Small intestine (tissue), 7 donors: ENCODE measurements at regions not wholly inside any gene's neighbourhood (a gene's known extent, or its start where the extent isn't known, plus 50 kb on each side); places are given as distances from the start of the nearest gene placed in this dataset.

Source experiments
- DNase-seq, 2 donors: peaks; one replicate each; pipeline versions ENCODE4 v3.0.0 to v3.0.0-alpha.2; 2013
- FAIRE-seq: peaks from 2 replicates; lab custom pipeline; 2012; peaks lifted over from hg19 to GRCh38; lab: Jason Lieb, UNC
- H3K27ac ChIP-seq, 3 donors: one replicate each; pipeline ENCODE4 v1.5.1; 2013; ENCODE audit warnings: low read length in 2 of 3, mild to moderate bottlenecking in 2 of 3, control low read depth in 1 of 3, inconsistent platforms in 1 of 3, low read depth in 1 of 3, moderate library complexity in 1 of 3
- H3K27me3 ChIP-seq, 3 donors: one replicate each; pipeline ENCODE4 v1.6.1; 2013; ENCODE audit warnings: low read length in 3 of 3, inconsistent platforms in 1 of 3; ENCODE audit not compliant: control insufficient read depth in 3 of 3, insufficient read depth in 3 of 3
- H3K36me3 ChIP-seq, 3 donors: one replicate each; pipeline ENCODE4 v1.6.1; 2013; ENCODE audit warnings: low read length in 3 of 3, inconsistent platforms in 1 of 3, low read depth in 1 of 3, mild to moderate bottlenecking in 1 of 3, moderate library complexity in 1 of 3; ENCODE audit not compliant: control insufficient read depth in 3 of 3, insufficient read depth in 2 of 3
- H3K4me1 ChIP-seq, 3 donors: one replicate each; pipeline ENCODE4 v1.6.1; 2013; ENCODE audit warnings: low read length in 2 of 3, inconsistent platforms in 1 of 3, low read depth in 1 of 3, mild to moderate bottlenecking in 1 of 3, moderate library complexity in 1 of 3; ENCODE audit not compliant: control insufficient read depth in 3 of 3, insufficient read depth in 2 of 3
- H3K4me3 ChIP-seq, 3 donors: one replicate each; pipeline ENCODE4 v1.5.1; 2013; ENCODE audit warnings: low read length in 3 of 3, control low read depth in 1 of 3, inconsistent platforms in 1 of 3, low read depth in 1 of 3, mild to moderate bottlenecking in 1 of 3, moderate library complexity in 1 of 3
- H3K9me3 ChIP-seq, 2 donors: one replicate each; pipeline ENCODE4 v1.6.1; 2013; ENCODE audit warnings: low read depth in 1 of 2, low read length in 1 of 2; ENCODE audit not compliant: control insufficient read depth in 2 of 2, insufficient read depth in 1 of 2
- WGBS, 3 donors: extraction: QIAGEN DNeasy Blood & Tissue Kit; methylation state at CpG; one replicate each; pipeline ENCODE4 v1.1.7; 2013; 5-methylcytosine and 5-hydroxymethylcytosine counted together
- donor health status: healthy with polysubstance abuse.
- donor health status: control.
- donor health status: control.
- donor health status: Bipolar disorder and iron deficiency.
- donor health status: healthy.

GRCh38 chr11:44371706-44372105 lies 61.8 kb upstream of the ALX4 start:
- 96 to 99% (median 96%) methylated on average over 4 of the region's 4 CpGs for WGBS, 3 donors
- Histone ChIP-seq H3K4me1 (no peaks in the 10 kb centered on the region), H3K9me3 (peaks cover 0 to 2% of the 10 kb centered on the region in 2 donors), H3K27me3 (peaks cover 0 to 6% (median 0%) of the 10 kb centered on the region in 3 donors), H3K36me3 (no peaks in the 10 kb centered on the region), H3K27ac (no peak overlapping the region), H3K4me3 (no peak overlapping the region)
- no peak for DNase-seq
- no peak for FAIRE-seq

DNA sequence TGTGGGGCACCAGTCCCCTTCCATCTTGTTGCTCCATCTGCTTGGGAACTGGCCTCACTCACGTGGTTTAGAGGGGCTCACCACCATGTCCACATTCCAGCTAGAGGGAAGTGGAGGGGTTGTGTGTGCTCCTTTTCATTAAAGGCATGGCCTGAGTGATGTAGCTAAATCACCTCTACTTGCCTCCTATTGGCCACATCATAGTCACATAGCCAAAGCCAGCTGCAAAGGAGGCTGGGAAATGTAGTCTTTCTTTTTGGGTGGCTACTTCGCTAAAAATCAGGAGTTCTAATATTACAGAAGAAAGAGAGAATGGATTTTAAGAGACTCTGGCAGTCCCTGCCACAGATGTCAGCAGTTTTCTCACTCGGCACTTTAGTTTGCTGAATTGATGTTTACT lies 63.0 kb upstream of the ALX4 start:
- Histone ChIP-seq H3K27ac (no peak overlapping the region), H3K9me3 (peaks cover 0 to 8% of the 10 kb centered on the region in 2 donors), H3K4me3 (no peak overlapping the region), H3K36me3 (no peaks in the 10 kb centered on the region), H3K27me3 (peaks cover 0 to 7% (median 0%) of the 10 kb centered on the region in 3 donors), H3K4me1 (no peaks in the 10 kb centered on the region)
- FAIRE-seq: no peak
- no peak for DNase-seq
- 57 to 68% (median 58%) methylated on average over 3 of the region's 3 CpGs for WGBS, 3 donors

- H3K36me3 ChIP-seq: no peaks in the 10 kb centered on the region
- H3K4me3 ChIP-seq: no peak overlapping the region
- H3K9me3 ChIP-seq: peaks cover 0 to 8% of the 10 kb centered on the region in 2 donors
- no peak for FAIRE-seq
- H3K27ac ChIP-seq: no peak overlapping the region
- peaks cover 0 to 7% (median 0%) of the 10 kb centered on the region in 3 donors for H3K27me3 ChIP-seq
- H3K4me1 ChIP-seq: no peaks in the 10 kb centered on the region
- DNase-seq: no peak
Observed at GRCh38 chr11:44374001-44374400, 64.1 kb upstream of the ALX4 start.

GRCh38 chr11:44376423-44376822 lies 66.5 kb upstream of the ALX4 start:
- 78 to 83% (median 78%) methylated on average over 4 of the region's 4 CpGs for WGBS, 3 donors
- H3K4me3 ChIP-seq: no peak overlapping the region
- DNase-seq (no peak), FAIRE-seq (no peak)
- peaks cover 0 to 8% of the 10 kb centered on the region in 2 donors for H3K9me3 ChIP-seq
- no peaks in the 10 kb centered on the region for H3K36me3 ChIP-seq
- peaks cover 0 to 3% (median 0%) of the 10 kb centered on the region in 3 donors for H3K27me3 ChIP-seq
- no peak overlapping the region for H3K27ac ChIP-seq
- H3K4me1 ChIP-seq: no peaks in the 10 kb centered on the region

DNA sequence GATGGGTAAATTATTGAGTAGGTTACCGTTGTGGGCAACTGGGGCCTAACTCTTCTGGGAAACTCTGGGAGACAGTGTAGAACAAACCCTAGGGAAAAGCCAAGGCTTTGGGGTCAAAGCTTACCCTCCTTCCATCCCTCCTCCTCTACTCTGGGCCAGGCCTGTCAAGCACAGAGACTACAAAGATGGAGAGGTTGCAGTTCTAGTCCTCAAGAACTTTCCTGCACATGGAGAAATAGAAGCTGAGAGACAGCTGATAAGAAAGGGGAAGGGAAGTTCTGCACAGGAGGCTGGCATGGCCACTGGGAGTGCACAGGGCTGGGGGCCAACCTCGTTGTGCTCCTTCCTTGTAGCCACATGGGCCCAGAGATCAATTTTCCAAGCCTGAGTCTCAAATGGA lies 67.2 kb upstream of the ALX4 start:
- 47 to 68% (median 57%) methylated on average over 2 of the region's 2 CpGs for WGBS, 3 donors
- DNase-seq (no peak), FAIRE-seq (no peak)
- peaks cover 0 to 8% of the 10 kb centered on the region in 2 donors for H3K9me3 ChIP-seq
- H3K27ac ChIP-seq: no peak overlapping the region
- H3K27me3 ChIP-seq: peaks cover 0 to 3% (median 0%) of the 10 kb centered on the region in 3 donors
- H3K36me3 ChIP-seq: no peaks in the 10 kb centered on the region
- H3K4me3 ChIP-seq: no peak overlapping the region
- no peaks in the 10 kb centered on the region for H3K4me1 ChIP-seq

- Histone ChIP-seq H3K4me3 (no peak overlapping the region), H3K27ac (no peak overlapping the region), H3K9me3 (peaks cover 0 to 8% of the 10 kb centered on the region in 2 donors), H3K27me3 (peaks cover 0 to 3% (median 0%) of the 10 kb centered on the region in 3 donors), H3K36me3 (no peaks in the 10 kb centered on the region), H3K4me1 (no peaks in the 10 kb centered on the region)
- DNase-seq: no peak
- 86 to 88% (median 86%) methylated on average over 4 of the region's 4 CpGs for WGBS, 3 donors
- no peak for FAIRE-seq
Observed at GRCh38 chr11:44377914-44378321, 68.0 kb upstream of the ALX4 start.

DNA sequence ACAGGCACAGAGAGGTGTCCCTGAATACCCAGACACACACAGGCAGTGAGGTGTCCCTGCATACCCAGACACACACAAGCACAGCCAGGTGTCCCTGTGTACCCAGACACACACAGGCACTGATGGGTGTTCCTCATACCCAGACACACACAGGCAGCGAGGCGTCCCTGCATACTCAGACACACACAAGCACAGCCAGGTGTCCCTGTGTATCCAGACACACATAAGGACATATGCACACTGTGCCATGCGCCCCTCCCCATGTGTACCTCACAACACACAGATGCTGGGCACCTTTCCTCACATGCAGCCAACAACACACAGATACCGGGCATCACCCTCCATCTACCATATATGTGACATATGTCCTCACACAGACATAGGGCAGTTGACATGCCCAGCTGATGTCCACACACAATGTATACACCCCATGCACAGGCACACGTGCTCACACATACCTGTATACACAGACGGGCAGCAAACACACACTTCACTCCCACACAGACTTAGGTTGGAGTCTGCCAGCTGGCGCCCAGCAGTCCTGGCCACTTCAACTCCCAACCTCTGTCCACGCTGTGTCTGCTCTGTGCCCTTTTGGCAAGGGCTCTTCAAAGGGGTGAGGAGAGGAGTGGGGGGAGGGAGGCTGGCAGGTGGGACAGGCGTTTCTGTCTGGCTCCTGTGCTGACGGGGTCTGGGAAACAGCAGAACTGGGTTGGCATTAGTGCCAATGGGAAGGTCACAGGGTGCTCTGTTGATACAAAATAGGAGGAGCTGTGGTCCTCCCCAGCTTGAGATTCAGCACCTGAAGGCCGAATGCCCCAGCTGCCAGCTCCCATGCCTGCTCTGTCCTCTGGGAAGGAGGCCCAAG lies 69.4 kb upstream of the ALX4 start:
- Histone ChIP-seq H3K36me3 (no peaks in the 10 kb centered on the region), H3K4me3 (no peak overlapping the region), H3K4me1 (no peaks in the 10 kb centered on the region), H3K9me3 (peaks cover 0 to 7% of the 10 kb centered on the region in 2 donors), H3K27ac (no peak overlapping the region), H3K27me3 (peaks cover 0 to 3% (median 0%) of the 10 kb centered on the region in 3 donors)
- WGBS, 3 donors: 68 to 78% (median 68%) methylated on average over 11 of the region's 11 CpGs
- FAIRE-seq (no peak), DNase-seq (no peak)

DNA sequence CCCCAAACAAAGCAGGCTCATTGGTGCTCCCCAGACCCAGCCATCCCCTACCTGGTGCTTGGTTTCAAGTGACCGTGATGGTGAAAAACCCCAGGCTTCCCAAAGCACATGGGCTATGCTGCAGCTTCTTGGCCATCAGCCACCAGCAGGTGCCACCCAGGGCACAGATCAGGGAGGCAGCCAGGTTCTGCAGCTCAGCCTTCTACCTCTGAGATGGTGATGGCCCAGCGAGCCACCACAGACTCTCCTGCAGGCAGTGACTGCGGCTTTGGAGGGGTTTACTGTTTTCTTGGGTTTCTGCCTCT lies 70.0 kb upstream of the ALX4 start:
- H3K36me3 ChIP-seq: no peaks in the 10 kb centered on the region
- no peak for FAIRE-seq
- H3K4me3 ChIP-seq: no peak overlapping the region
- no peaks in the 10 kb centered on the region for H3K4me1 ChIP-seq
- H3K27me3 ChIP-seq: peaks cover 0 to 3% (median 0%) of the 10 kb centered on the region in 3 donors
- DNase-seq: no peak
- no peak overlapping the region for H3K27ac ChIP-seq
- 40 to 82% (median 66%) methylated on average over 3 of the region's 3 CpGs for WGBS, 3 donors
- peaks cover 0 to 7% of the 10 kb centered on the region in 2 donors for H3K9me3 ChIP-seq
